NCI-H187 treated with DMSO at 0.1 percent for 48 hours (cell line): ENCODE measurements at regions not wholly inside any gene's neighbourhood (a gene's known extent, or its start where the extent isn't known, plus 50 kb on each side); places are given as distances from the start of the nearest gene placed in this dataset.
"Not testable (repeated sequence)": the region's sequence is repeated elsewhere in the genome, so short reads cannot be mapped to it uniquely, and the experiment has no call there.

Source experiments
- DNase-seq: peaks from one replicate; lab custom pipeline; 2025; lab: John Stamatoyannopoulos, UW

- no peak for DNase-seq
Measured at GRCh38 chr7:156590212-156590611, 50.4 kb upstream of the RNF32 start.

GRCh38 chr7:156589808-156590207, 50.8 kb upstream of the RNF32 start:
- DNase-seq, result no peak

- DNase-seq, result no peak
Measured at GRCh38 chr7:156585926-156586325, 54.6 kb upstream of the RNF32 start.

GRCh38 chr7:156585025-156585648, 55.4 kb upstream of the RNF32 start:
- no peak for DNase-seq

GRCh38 chr7:156582591-156583123, 57.9 kb upstream of the RNF32 start:
- DNase-seq, result no peak

GRCh38 chr7:156580036-156580435, 60.5 kb upstream of the RNF32 start:
- no peak for DNase-seq

- DNase-seq, result no peak
Measured at GRCh38 chr7:156579566-156579965, 61.0 kb upstream of the RNF32 start.

GRCh38 chr7:156578978-156579430, 61.6 kb upstream of the RNF32 start:
- DNase-seq, result no peak

- DNase-seq, result no peak
Measured at GRCh38 chr7:156578578-156578940, 62.0 kb upstream of the RNF32 start.

- DNase-seq, result no peak
Measured at GRCh38 chr7:156577645-156578577, 62.7 kb upstream of the RNF32 start.

GRCh38 chr7:156576216-156577058, 64.1 kb upstream of the RNF32 start:
- DNase-seq, result no peak

- no peak for DNase-seq
Measured at GRCh38 chr7:156568258-156568657, 72.3 kb upstream of the RNF32 start.

- DNase-seq, result no peak
Measured at GRCh38 chr7:156566812-156567549, 73.6 kb upstream of the RNF32 start.

- DNase-seq, result not testable (repeated sequence)
Measured at GRCh38 chr7:156565002-156565401, 75.6 kb upstream of the RNF32 start.

- no peak for DNase-seq
Measured at GRCh38 chr7:156560696-156561095, 79.9 kb upstream of the RNF32 start.

GRCh38 chr7:156560075-156560474, 80.5 kb upstream of the RNF32 start:
- DNase-seq, result no peak

- DNase-seq, result no peak
Measured at GRCh38 chr7:156559001-156559400, 81.6 kb upstream of the RNF32 start.

- DNase-seq, result no peak
Measured at GRCh38 chr7:156558198-156558597, 82.4 kb upstream of the RNF32 start.

GRCh38 chr7:156556083-156556482, 84.5 kb upstream of the RNF32 start:
- DNase-seq, result no peak

GRCh38 chr7:156554488-156554887, 86.1 kb upstream of the RNF32 start:
- no peak for DNase-seq

GRCh38 chr7:156549636-156550035, 90.9 kb upstream of the RNF32 start:
- no peak for DNase-seq
